GM19328 (cell line): ENCODE measurements at regions not wholly inside any gene's neighbourhood (a gene's known extent, or its start where the extent isn't known, plus 50 kb on each side); places are given as distances from the start of the nearest gene placed in this dataset.

ENCODE experiments used
- ATAC-seq: cut with Tn5 transposase; IDR thresholded peaks from one replicate; pipeline ENCODE4 v1.9.1; 2021; ENCODE audit warnings: mild to moderate bottlenecking, moderate library complexity; ENCODE audit not compliant: unreplicated experiment

- ATAC-seq, result no peak
Observed at GRCh38 chr4:30783751-30784150, 63.6 kb downstream of the PCDH7 start.

- no peak for ATAC-seq
Observed at GRCh38 chr4:30789219-30789671, 69.1 kb downstream of the PCDH7 start.

- ATAC-seq, result no peak
Observed at GRCh38 chr4:30790123-30790522, 70.0 kb downstream of the PCDH7 start.

DNA sequence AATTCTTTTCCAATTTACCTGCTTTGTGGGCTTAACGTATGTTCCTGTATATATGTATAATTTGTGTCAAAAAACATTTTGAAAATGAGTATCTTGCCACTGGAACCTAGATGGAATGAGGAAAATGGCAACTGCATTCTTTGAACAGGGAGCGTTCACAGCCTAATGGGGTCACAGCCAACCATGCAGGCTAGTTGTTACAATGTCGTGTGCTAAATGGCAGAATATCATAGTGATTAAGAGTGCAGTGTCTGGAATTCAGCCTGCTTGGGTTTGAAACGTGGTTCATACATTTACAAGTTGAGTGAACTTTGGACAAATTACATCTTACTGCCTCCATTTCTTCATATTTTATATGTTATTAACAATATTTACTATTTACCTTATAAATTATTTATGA lies 70.8 kb downstream of the PCDH7 start:
- no peak for ATAC-seq

GRCh38 chr4:30792601-30793000 lies 72.4 kb downstream of the PCDH7 start:
- ATAC-seq, result no peak

GRCh38 chr4:30801876-30802275 lies 81.7 kb downstream of the PCDH7 start:
- ATAC-seq, result no peak

DNA sequence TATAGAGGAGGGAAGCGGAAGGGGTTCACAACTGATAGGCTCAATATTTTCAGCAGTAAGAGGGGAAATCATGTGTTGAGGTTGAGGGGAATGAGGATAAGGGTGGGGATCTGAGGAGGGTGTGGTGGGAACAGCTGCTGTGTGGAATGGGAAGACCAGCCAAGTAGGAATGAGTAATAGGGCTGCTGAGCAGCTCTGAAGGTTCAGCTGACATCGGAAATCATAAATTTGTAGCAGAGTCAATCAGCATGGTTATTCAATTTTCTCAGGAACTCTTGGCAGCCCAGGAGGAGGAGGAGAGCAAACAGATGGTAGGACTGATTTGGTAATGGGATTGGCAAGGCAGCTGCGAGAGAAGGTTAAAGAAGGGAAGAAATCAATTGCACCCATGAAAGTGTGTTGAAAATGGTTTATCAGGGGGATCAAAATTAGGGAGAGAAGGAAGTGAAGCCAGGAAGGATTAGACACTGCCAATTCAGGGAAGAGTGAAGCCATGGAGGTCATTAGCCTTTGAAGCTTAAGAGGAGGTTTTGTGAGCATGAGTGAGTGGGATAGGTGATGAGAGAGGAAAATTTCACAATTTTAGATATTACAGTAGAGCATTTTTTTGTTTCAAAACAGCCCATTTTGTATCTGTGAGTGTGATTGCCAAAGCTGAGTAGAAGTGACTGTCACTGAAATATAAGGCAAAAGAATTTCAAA lies 82.6 kb downstream of the PCDH7 start:
- ATAC-seq, result no peak

- ATAC-seq, result no peak
Observed at GRCh38 chr4:30808276-30808675, 88.1 kb downstream of the PCDH7 start.

GRCh38 chr4:30811296-30811695 lies 91.1 kb downstream of the PCDH7 start:
- ATAC-seq, result no peak

- ATAC-seq, result no peak
Observed at GRCh38 chr4:30815685-30816084, 95.5 kb downstream of the PCDH7 start.

DNA sequence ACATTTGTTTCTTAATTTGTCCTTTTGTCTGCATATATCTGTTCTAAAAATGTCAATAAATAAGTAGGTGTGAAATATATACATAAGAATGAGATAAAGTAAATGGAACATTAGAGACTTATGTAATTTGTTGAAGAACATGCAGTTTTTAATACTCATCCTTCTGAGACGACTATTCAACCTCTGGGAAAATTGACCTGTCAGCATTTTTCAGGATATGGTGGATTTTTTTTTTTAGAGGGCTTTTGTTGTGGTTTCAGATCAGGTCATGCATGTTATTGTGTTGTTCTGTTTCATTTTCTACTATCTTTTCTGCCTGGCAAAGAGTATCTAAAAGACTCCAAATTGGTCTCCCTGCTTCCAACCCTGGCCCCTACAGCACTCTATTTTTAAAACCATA lies 97.3 kb downstream of the PCDH7 start:
- ATAC-seq, result no peak

DNA sequence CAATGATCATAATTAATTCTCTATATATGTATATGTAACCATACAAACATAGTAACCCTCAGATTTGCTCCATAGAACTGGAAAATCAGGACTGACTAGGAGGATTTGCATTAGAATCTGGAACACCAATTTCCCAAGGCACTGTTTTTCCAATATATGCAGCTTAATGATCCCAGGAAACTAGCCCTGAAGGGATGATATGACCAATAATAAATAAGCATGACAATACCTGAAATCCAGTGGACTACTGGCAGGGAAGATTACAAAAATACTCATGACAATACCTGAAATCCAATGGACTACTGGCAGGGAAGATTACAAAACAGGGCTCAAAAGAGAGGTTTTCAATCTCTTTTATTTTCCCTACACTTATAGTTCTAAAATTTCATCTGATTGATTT lies 98.4 kb downstream of the PCDH7 start:
- no peak for ATAC-seq

GRCh38 chr4:30821275-30821674 lies 101.1 kb downstream of the PCDH7 start:
- no peak for ATAC-seq

DNA sequence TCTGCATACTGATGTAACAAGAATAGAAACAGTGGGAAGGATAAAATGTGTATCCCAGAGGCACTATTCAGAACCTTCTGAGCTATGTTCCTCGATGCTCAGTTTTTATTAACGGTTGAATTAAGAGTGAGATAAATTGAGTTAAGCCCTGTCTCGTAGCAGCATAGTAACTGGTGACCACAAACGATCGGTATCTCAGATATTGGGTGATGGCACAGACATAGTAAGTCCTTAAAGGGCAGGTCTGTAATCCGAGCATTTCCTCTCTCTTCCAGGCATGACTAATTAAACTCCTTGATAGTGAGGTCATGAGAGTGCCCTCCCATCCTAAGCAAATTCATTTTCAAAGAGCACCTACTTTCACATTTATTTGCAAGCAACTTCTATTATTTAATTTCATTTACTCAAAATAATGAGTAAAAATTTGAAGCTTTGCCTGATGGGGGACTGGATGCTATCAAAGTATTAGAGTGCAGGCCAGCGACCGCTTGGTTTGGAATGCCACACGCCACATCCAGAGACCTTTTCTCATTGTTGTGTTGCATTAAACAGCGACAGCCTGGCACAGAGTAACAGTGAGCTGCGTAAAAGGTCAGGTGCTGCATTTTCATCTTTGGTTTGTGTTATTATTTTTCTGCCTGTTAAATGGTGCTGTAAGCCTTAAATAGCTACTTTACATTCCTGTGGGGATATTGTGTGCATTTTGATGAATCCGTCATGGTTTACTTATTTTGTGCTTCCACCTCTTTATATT lies 101.9 kb downstream of the PCDH7 start:
- ATAC-seq, result no peak

DNA sequence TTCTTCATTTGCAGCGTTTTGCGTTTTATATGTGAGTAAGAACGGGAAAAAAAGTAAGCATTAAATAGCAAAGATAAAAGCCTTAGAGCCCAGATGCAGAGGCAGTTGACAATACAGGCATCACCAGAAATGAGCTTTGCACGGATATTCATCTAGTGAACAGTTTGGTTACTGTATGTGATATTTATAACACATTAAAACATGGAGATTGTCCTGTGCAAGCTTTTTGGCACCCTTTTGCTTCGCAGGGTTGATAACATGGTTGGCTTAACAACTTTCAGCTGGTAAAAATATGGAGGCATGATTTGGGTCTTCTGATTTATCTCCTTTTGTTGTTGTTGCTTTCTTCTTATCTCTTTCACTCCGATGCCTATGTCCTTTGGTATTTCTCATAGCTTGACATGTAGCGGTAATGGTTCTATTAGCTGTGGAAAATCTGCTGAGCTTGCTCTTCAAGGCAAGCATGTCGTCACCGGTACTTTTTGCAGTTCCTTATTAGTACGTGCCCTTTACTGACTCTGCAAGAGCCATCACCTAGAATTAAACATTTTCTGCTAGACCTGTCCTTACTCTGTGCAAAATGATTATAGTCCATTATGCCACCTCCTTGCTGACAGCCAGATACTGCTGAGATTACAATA lies 102.9 kb downstream of the PCDH7 start:
- ATAC-seq, result no peak

- no peak for ATAC-seq
Observed at GRCh38 chr4:30825008-30825770, 105.0 kb downstream of the PCDH7 start.

DNA sequence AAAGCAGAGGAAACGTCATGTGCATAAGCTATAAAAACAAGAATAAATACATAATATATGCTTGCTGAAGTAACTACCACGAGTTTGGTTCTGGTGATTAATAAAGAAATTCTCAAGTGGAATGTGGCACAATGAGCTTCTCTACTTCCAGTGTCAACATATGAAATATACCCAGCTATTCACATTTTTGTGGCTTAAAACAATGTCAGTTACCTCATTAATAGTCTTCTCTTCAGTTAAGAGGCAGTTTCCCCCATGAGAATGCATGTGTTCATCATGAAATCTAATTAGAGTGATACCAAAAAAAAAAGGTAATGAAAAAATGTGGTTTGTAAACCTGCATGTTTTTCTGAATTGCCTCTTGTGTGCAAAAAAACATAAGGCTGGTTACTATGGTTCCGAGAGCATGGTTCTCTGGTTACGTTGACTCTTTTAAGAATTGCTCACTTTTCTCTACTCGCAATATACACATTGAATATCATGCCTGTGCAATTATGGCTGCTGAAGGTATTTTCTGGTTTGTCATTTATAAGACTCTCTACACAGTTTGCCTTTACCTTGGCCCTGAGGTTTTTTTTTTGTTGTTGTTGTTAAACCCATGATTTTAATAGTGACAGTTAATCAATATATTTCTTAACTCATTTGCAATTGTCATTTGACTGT lies 108.2 kb downstream of the PCDH7 start:
- ATAC-seq, result no peak

DNA sequence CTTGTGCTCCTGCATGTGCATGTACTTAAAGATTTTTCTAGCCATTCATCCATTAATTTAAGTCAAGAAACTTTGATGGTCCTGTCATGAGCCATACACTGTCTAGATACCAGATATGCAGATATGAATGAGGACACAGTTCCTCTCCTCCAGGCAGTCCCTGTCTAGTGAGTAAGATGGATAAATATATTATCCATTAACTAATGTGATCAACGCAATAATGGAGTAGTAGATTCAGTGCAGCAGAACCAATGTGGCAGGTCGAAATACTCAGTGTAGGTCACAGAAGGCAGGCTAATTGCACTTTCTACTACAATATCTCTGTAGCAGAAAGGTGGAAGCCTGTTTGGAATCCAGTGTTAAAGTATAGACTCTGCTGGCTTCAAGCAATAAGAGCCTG lies 112.5 kb downstream of the PCDH7 start:
- ATAC-seq, result no peak

DNA sequence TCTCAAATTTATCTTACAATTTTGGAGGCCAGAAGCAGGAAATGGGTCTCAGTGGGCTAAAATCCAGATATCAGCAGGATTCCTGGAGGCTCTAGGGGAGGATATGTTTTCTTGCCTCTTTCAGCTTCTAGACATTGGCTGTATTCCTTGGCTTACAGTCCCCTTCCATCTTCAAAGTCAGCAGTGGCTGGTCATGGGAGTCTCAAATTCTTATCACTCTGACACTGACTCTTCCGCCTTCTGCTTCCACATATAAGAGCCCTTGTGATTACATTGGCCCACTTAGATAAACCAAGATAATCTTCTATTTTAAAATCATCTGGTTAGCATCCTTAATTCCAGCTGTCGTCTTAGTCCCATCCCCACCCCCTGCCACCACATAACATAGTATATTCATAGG lies 113.0 kb downstream of the PCDH7 start:
- ATAC-seq, result no peak

DNA sequence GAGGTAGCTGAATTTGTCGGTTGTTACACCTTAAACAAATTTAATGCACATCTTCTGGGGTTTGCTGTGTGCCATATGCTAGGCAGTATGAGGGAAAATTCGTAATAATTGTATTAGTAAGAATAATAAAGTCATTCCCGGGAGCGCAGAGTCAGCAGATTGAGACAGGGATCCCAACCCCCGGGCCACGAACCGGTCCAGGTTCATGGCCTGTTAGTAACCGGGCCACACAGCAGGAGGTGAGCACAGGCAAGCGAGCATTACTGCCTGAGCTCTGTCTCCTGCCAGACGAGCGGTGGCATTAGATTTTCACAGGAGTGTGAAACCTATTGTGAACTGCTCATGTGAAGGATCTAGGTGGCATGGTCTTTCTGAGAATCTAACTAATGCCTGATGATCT lies 114.9 kb downstream of the PCDH7 start:
- ATAC-seq, result no peak

- ATAC-seq, result no peak
Observed at GRCh38 chr4:30836231-30836630, 116.1 kb downstream of the PCDH7 start.
